ENCODE measurements at regions not wholly inside any gene's neighbourhood (a gene's known extent, or its start where the extent isn't known, plus 50 kb on each side); places are given as distances from the start of the nearest gene placed in this dataset.

DNA sequence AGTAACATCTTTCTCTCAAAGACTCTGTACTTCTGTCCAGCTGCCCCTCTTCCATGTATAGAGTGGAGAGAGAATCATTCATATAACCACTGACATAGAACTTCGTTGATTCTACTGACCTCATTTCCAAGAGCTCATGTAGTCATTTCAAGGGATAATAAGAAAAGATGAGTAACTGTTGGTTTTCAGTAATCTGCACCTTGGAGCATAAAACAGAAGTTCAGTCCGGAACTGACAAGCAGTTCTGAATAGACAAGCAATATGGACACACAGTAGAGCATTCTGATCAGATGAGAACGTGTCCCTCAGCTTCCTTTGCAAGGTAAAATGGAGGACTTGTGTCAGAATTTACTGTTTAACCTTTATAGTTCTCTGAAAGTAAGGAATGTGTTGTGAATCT lies 847.1 kb downstream of the REEP3 start:
- DNase-seq (ENCODE audit: low read depth): no peak
- TF ChIP-seq, protein P1, sequence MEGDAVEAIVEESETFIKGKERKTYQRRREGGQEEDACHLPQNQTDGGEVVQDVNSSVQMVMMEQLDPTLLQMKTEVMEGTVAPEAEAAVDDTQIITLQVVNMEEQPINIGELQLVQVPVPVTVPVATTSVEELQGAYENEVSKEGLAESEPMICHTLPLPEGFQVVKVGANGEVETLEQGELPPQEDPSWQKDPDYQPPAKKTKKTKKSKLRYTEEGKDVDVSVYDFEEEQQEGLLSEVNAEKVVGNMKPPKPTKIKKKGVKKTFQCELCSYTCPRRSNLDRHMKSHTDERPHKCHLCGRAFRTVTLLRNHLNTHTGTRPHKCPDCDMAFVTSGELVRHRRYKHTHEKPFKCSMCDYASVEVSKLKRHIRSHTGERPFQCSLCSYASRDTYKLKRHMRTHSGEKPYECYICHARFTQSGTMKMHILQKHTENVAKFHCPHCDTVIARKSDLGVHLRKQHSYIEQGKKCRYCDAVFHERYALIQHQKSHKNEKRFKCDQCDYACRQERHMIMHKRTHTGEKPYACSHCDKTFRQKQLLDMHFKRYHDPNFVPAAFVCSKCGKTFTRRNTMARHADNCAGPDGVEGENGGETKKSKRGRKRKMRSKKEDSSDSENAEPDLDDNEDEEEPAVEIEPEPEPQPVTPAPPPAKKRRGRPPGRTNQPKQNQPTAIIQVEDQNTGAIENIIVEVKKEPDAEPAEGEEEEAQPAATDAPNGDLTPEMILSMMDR (IDR thresholded peaks at IDR 0.05; ENCODE audit: insufficient read depth, low read length, poor library complexity, severe bottlenecking): no peak
- Histone ChIP-seq H3K27me3 (ENCODE audit: control insufficient read depth, insufficient read depth, low read length) (no peaks in the 10 kb centered on the region), H3K4me3 (ENCODE audit: low read depth, low read length) (no peak overlapping the region), H3K36me3 (ENCODE audit: control insufficient read depth, insufficient read depth, low read length) (no peaks in the 10 kb centered on the region)

DNA sequence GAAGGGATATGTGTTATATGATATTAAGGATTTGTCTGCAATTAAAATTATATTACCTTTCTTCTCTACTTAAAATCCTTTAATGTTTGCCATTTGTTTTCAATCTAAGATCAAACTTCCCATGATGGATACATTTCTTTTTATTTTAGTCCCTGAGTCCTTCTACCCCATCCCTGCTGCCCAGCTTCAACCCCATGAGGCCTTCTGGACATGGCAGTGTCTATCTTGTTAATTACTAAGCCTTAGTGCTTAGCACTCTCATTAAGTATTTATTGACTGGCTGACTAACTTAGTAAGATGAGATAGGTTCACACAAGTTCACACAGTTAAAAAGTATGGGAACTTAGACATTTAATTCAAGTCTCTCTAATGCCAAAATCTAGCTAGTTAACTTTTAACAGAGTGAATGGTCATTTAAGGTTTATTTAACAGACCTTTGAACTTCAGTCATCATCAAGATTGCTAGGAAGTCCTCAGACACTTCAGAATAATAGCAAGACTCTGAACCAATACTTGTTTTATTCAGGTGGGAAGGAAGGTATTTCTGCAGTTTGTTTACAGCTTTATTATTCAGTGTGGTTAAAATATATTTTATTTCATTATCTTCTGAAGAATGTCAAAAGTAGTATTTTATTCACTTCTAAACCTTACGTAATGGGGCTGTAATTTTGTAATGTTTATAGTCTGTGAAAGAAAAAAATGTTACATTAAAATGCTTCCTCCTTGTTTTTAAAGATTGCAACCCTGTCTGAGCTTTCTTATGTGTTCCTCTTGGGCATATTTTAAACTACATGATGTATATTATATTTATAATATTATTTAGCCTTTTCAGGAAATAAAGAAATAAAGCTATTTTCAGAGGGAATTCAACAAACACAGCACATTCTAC lies 848.9 kb downstream of the REEP3 start:
- no peak for DNase-seq (ENCODE audit: low read depth)
- no peak overlapping the region for H3K4me3 ChIP-seq (ENCODE audit: low read depth, low read length)
- H3K27me3 ChIP-seq (ENCODE audit: control insufficient read depth, insufficient read depth, low read length): no peaks in the 10 kb centered on the region
- TF ChIP-seq, protein P1 (IDR thresholded peaks at IDR 0.05; ENCODE audit: insufficient read depth, low read length, poor library complexity, severe bottlenecking): no peak
- H3K36me3 ChIP-seq (ENCODE audit: control insufficient read depth, insufficient read depth, low read length): no peaks in the 10 kb centered on the region

DNA sequence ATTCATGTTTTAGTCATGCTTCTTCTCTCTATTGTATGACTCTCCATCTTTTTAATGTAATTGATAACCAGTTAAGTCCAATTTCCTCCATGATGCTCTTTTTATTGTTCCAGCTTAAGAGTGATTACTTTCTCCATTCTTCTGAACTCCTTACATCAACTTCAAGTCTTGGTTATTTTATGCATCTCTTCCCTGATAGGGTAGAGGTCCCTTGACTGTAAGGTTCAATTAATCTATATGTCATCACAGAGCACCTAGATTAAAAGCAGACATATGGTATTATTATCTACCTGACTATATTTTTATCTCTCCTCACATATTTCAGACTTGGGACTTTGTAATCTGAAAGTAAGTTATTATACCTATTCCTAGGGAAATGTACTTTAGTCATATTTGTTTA lies 853.1 kb downstream of the REEP3 start:
- TF ChIP-seq, protein P1 (IDR thresholded peaks at IDR 0.05; ENCODE audit: insufficient read depth, low read length, poor library complexity, severe bottlenecking): no peak
- no peak for DNase-seq (ENCODE audit: low read depth)
- Histone ChIP-seq H3K27me3 (ENCODE audit: control insufficient read depth, insufficient read depth, low read length) (no peaks in the 10 kb centered on the region), H3K36me3 (ENCODE audit: control insufficient read depth, insufficient read depth, low read length) (no peaks in the 10 kb centered on the region), H3K4me3 (ENCODE audit: low read depth, low read length) (no peak overlapping the region)

DNA sequence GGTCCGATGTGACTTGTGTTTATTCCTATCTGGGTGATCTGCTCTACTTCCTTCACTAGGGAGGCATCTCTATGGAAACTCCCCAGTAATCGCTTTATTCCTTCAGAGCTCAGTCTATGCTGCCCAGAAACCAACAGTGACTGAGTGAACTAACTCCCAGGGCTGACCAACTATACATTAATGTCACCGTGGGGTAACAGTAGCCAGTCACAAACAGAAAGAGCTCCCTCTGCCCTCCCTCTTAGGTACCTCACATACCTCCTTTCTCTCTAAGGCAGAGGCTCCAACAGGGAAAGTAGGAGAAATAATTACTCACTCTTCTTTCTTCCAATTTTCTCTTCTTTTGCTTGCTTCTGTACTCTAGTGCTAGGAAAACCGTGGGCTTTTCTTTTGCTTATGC lies 855.0 kb downstream of the REEP3 start:
- Histone ChIP-seq H3K36me3 (ENCODE audit: control insufficient read depth, insufficient read depth, low read length) (no peaks in the 10 kb centered on the region), H3K4me3 (ENCODE audit: low read depth, low read length) (no peak overlapping the region), H3K27me3 (ENCODE audit: control insufficient read depth, insufficient read depth, low read length) (no peaks in the 10 kb centered on the region)
- DNase-seq (ENCODE audit: low read depth): no peak
- TF ChIP-seq, protein P1 (IDR thresholded peaks at IDR 0.05; ENCODE audit: insufficient read depth, low read length, poor library complexity, severe bottlenecking): no peak

DNA sequence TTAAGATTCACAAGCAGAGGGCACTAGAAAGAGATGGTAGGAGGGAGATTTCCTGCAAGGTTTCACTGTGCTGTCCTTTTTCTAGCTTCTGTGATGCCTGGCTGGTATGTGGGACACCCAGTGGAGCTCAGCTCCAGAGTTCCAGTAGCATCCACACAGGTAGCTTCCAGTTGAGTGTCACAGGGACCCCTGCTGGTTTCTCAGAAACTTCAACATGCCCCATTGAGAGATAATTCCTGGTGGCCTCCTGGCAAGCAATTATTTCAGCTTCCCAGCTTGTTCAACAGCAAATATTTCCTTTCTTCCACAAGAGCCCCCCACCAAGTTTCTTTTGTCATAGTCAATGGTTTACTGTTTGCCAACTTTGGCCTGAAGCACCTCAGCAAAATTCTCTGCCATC lies 858.7 kb downstream of the REEP3 start:
- DNase-seq (ENCODE audit: low read depth): no peak
- TF ChIP-seq, protein P1 (IDR thresholded peaks at IDR 0.05; ENCODE audit: insufficient read depth, low read length, poor library complexity, severe bottlenecking): peak; percentile 18
- H3K27me3 ChIP-seq (ENCODE audit: control insufficient read depth, insufficient read depth, low read length): no peaks in the 10 kb centered on the region
- no peaks in the 10 kb centered on the region for H3K36me3 ChIP-seq (ENCODE audit: control insufficient read depth, insufficient read depth, low read length)
- no peak overlapping the region for H3K4me3 ChIP-seq (ENCODE audit: low read depth, low read length)

DNA sequence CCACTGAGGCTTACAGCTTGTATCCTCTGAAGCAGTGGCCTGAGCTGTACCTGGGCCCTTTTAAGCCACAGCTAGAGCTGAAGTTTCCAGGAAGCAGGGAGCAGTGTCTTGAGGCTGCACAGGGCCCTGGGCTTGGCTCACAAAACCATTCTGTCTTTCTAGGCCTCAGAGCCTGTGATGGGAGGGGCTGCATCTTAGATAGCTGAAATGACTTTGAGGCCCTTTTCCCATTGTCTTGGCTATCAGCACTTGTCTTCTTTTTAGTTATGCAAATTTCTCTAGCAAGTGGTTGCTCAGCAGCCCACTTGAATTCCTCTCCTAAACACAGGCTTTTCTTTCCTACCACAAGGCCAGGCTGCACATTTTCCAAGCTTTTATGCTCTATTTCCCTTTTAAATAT lies 864.2 kb downstream of the REEP3 start:
- Histone ChIP-seq H3K36me3 (ENCODE audit: control insufficient read depth, insufficient read depth, low read length) (no peaks in the 10 kb centered on the region), H3K4me3 (ENCODE audit: low read depth, low read length) (no peak overlapping the region), H3K27me3 (ENCODE audit: control insufficient read depth, insufficient read depth, low read length) (no peaks in the 10 kb centered on the region)
- DNase-seq (ENCODE audit: low read depth): no peak
- TF ChIP-seq, protein P1 (IDR thresholded peaks at IDR 0.05; ENCODE audit: insufficient read depth, low read length, poor library complexity, severe bottlenecking): no peak

Measured in kidney epithelial cell (primary cell).